Naive B cell (primary cell): ENCODE measurements at regions not wholly inside any gene's neighbourhood (a gene's known extent, or its start where the extent isn't known, plus 50 kb on each side); places are given as distances from the start of the nearest gene placed in this dataset.
A peak's percentile ranks its signal among the peaks of the same experiment; 100 is the strongest.
"Not testable (repeated sequence)": the region's sequence is repeated elsewhere in the genome, so short reads cannot be mapped to it uniquely, and the experiment has no call there.

Experiments used
- ATAC-seq, 2 donors: fragments of 150-1000 bp; cut with Tn5 transposase; 2 replicates each; pipeline ENCODE4 v1.10.0; 2021; ENCODE audit warnings: low read depth in 2 of 2, mild to moderate bottlenecking in 2 of 2, moderate library complexity in 2 of 2
- DNase-seq: peaks from one replicate; pipeline ENCODE4 v3.0.0; 2022
- H3K27ac Mint-ChIP-seq, 6 donors: one replicate each; pipeline ENCODE4 v1.8.0; 2020 to 2022; ENCODE audit warnings: mild to moderate bottlenecking in 6 of 6, mixed read lengths in 6 of 6, moderate library complexity in 5 of 6, inconsistent platforms in 2 of 6
- H3K27me3 Mint-ChIP-seq, 3 donors: one replicate each; pipeline ENCODE4 v1.8.0; 2021 to 2022; ENCODE audit warnings: mixed read lengths in 3 of 3, mild to moderate bottlenecking in 1 of 3
- H3K36me3 Mint-ChIP-seq, 2 donors: one replicate each; pipeline ENCODE4 v1.8.0; 2020 to 2022; ENCODE audit warnings: mixed read lengths in 2 of 2, inconsistent platforms in 1 of 2, mild to moderate bottlenecking in 1 of 2
- H3K4me1 Mint-ChIP-seq, 3 donors: one replicate each; pipeline ENCODE4 v1.8.0; 2020 to 2022; ENCODE audit warnings: mixed read lengths in 3 of 3, inconsistent platforms in 1 of 3, mild to moderate bottlenecking in 1 of 3, moderate library complexity in 1 of 3
- H3K4me3 Mint-ChIP-seq, 8 donors: one replicate each; pipeline ENCODE4 v1.8.0; 2020 to 2022; ENCODE audit warnings: mild to moderate bottlenecking in 8 of 8, mixed read lengths in 8 of 8, moderate library complexity in 8 of 8, inconsistent platforms in 2 of 8
- H3K9me3 Mint-ChIP-seq, 7 donors: one replicate each; pipeline ENCODE4 v1.8.0; 2020 to 2022; ENCODE audit warnings: mixed read lengths in 7 of 7, mild to moderate bottlenecking in 5 of 7, inconsistent platforms in 2 of 7, moderate library complexity in 1 of 7

GRCh38 chrY:19487494-19487893 lies 257.0 kb downstream of the KDM5D start:
- Mint-ChIP-seq H3K4me1 (no peaks in the 10 kb centered on the region), H3K27me3 (no peaks in the 10 kb centered on the region), H3K27ac (no peak overlapping the region), H3K9me3 (peaks cover 0 to 7% (median 0%) of the 10 kb centered on the region in 7 donors), H3K4me3 (no peak overlapping the region), H3K36me3 (no peaks in the 10 kb centered on the region)
- DNase-seq, result no peak
- no peak for ATAC-seq

DNA sequence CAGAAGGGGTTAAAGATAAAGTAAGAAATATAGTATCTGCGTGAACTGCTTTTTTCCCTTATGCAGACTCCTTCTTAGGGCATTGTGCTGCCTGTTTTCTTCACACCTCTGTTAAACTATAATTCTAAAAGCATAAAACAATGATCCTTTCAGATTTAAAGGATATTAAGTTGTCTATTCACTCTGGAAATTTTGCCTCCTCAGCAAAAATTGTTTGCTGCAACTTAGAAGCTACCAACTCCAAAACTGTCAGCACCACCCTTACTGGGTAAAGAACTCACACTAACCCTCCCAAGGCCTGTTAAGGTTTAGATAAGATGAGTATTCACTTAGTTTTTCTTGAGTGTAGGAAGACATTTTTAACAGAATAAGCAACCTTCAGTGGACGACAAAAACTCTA lies 259.5 kb downstream of the KDM5D start:
- H3K36me3 Mint-ChIP-seq, result no peaks in the 10 kb centered on the region
- no peak overlapping the region for H3K27ac Mint-ChIP-seq
- no peak overlapping the region for H3K4me3 Mint-ChIP-seq
- H3K27me3 Mint-ChIP-seq, result no peaks in the 10 kb centered on the region
- DNase-seq (no peak), ATAC-seq (no peak)
- H3K4me1 Mint-ChIP-seq, result no peaks in the 10 kb centered on the region
- H3K9me3 Mint-ChIP-seq, result peaks cover 0 to 2% (median 0%) of the 10 kb centered on the region in 7 donors

DNA sequence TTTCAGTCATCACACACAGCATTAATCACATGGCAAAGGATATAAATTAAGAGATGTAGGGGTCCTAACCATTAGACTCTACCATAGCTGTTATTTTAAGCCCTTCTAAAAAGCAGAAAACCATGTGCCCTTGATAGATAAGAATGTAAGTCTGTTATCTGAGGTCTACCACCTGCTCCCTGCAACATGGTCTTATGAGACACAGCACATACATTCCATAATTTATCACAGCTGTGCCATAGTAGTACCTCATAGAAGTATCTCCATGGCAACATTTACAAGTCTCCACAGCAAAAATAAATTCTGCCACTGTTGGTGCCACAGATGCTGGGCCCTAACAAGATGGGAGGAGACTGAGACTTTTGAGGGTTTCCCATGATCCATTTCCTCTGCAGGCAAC lies 265.4 kb downstream of the KDM5D start:
- no peaks in the 10 kb centered on the region for H3K36me3 Mint-ChIP-seq
- ATAC-seq, result no peak

DNA sequence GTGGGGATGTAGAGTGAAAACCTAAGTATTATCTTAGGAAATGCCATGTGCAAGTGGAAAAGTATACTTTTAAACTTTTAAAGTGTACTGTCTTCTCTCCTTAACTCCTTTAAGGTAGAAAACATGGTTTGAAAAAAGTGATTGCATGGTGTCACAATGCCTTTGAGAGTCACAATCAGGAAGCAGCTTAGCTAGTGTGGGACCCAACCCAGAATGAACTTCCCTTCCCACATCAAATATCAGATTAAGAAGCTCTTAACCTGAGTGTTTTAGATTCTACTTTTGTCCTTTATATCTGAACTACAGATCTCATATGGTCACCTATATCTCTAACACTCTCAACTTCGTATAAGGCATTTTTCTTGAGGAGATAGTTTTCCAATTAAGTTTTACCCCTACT lies 266.6 kb downstream of the KDM5D start:
- H3K4me1 Mint-ChIP-seq, result no peaks in the 10 kb centered on the region
- DNase-seq (no peak), ATAC-seq (no peak)
- no peak overlapping the region for H3K4me3 Mint-ChIP-seq
- no peak overlapping the region for H3K27ac Mint-ChIP-seq
- no peaks in the 10 kb centered on the region for H3K9me3 Mint-ChIP-seq
- no peaks in the 10 kb centered on the region for H3K36me3 Mint-ChIP-seq
- no peaks in the 10 kb centered on the region for H3K27me3 Mint-ChIP-seq

More for the DNA sequence above, 265.4 kb downstream of the KDM5D start:
- Mint-ChIP-seq H3K9me3 (no peaks in the 10 kb centered on the region), H3K27ac (no peak overlapping the region), H3K4me1 (no peaks in the 10 kb centered on the region), H3K27me3 (no peaks in the 10 kb centered on the region), H3K4me3 (no peak overlapping the region)
- DNase-seq, result no peak

- DNase-seq, result no peak
- Mint-ChIP-seq H3K9me3 (peaks cover 0 to 2% (median 0%) of the 10 kb centered on the region in 7 donors), H3K36me3 (no peaks in the 10 kb centered on the region), H3K27me3 (no peaks in the 10 kb centered on the region), H3K4me1 (peaks cover 0 to 8% (median 0%) of the 10 kb centered on the region in 3 donors), H3K4me3 (no peak overlapping the region), H3K27ac (no peak overlapping the region)
- ATAC-seq, result no peak
Measured at GRCh38 chrY:19465809-19466208, 278.7 kb downstream of the KDM5D start.

- Mint-ChIP-seq H3K9me3 (peaks cover 0 to 3% (median 0%) of the 10 kb centered on the region in 7 donors), H3K27ac (no peak overlapping the region), H3K36me3 (no peaks in the 10 kb centered on the region), H3K27me3 (no peaks in the 10 kb centered on the region), H3K4me3 (no peak overlapping the region), H3K4me1 (no peaks in the 10 kb centered on the region)
- no peak for ATAC-seq
- DNase-seq, result no peak
Measured at GRCh38 chrY:19456855-19457448, 287.6 kb downstream of the KDM5D start.

- Mint-ChIP-seq H3K27me3 (peaks cover 0 to 18% (median 6%) of the 10 kb centered on the region in 3 donors), H3K27ac (no peak overlapping the region), H3K4me3 (no peak overlapping the region), H3K4me1 (peaks cover 0 to 8% (median 0%) of the 10 kb centered on the region in 3 donors), H3K9me3 (no peaks in the 10 kb centered on the region), H3K36me3 (no peaks in the 10 kb centered on the region)
- no peak for DNase-seq
- ATAC-seq, result peak in 1 of 2 donors; percentile 49
Measured at GRCh38 chrY:19433059-19433458, 311.5 kb downstream of the KDM5D start.

DNA sequence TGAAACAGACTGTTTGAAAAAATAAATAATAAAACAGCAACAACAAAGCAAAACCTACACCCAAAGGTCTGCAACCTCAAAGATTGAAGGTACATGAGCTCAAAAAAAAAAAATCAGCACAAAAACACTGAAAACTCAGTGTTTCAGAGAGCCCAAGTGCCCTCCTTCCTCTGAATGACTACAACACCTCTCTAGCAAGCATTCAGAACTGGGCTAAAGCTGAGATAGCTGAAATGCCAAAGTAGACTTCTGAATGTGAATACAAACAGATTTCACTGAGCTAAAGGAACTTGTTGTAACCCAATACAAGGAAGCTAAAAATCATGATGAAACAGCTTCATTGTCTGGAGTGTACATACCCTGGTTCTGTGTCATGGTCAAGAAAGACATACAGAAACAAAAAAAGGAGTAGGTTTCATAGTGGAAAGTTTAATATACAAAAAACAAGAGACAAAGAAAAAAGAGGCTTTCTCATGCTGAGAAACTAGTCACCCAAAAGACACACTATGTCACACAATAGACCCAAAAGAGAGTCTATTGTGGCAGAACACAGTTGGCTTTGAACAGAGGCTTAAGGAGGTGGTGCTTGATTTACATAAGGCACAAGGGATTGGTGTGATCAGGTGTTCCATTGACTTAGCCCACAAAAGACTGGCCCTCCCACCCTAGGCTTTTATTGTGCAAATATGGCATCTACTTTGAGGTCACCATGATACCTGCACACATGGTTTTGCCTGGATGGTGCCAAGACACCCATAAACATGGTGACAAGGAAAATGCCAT lies 316.6 kb downstream of the KDM5D start:
- no peaks in the 10 kb centered on the region for H3K9me3 Mint-ChIP-seq
- no peak overlapping the region for H3K27ac Mint-ChIP-seq
- H3K4me3 Mint-ChIP-seq, result no peak overlapping the region
- no peaks in the 10 kb centered on the region for H3K36me3 Mint-ChIP-seq
- DNase-seq (no peak), ATAC-seq (no peak)
- peaks cover 0 to 25% (median 15%) of the 10 kb centered on the region in 3 donors for H3K27me3 Mint-ChIP-seq
- H3K4me1 Mint-ChIP-seq, result peaks cover 0 to under 1% (median 0%) of the 10 kb centered on the region in 3 donors

GRCh38 chrY:19427191-19427590 lies 317.3 kb downstream of the KDM5D start:
- ATAC-seq, H3K36me3 Mint-ChIP-seq, H3K4me3 Mint-ChIP-seq, H3K27ac Mint-ChIP-seq, H3K9me3 Mint-ChIP-seq, DNase-seq, H3K4me1 Mint-ChIP-seq: not testable (repeated sequence)
- peaks cover 0 to 25% (median 15%) of the 10 kb centered on the region in 3 donors for H3K27me3 Mint-ChIP-seq

GRCh38 chrY:19410980-19411766 lies 333.4 kb downstream of the KDM5D start:
- DNase-seq, result no peak
- Mint-ChIP-seq H3K4me1 (no peaks in the 10 kb centered on the region), H3K4me3 (no peak overlapping the region), H3K27me3 (no peaks in the 10 kb centered on the region), H3K9me3 (no peaks in the 10 kb centered on the region), H3K27ac (no peak overlapping the region), H3K36me3 (no peaks in the 10 kb centered on the region)
- no peak for ATAC-seq

GRCh38 chrY:19406246-19406645 lies 338.3 kb downstream of the KDM5D start:
- DNase-seq (no peak), ATAC-seq (no peak)
- Mint-ChIP-seq H3K27me3 (no peaks in the 10 kb centered on the region), H3K4me1 (no peaks in the 10 kb centered on the region), H3K36me3 (no peaks in the 10 kb centered on the region), H3K27ac (no peak overlapping the region), H3K4me3 (no peak overlapping the region), H3K9me3 (no peaks in the 10 kb centered on the region)

DNA sequence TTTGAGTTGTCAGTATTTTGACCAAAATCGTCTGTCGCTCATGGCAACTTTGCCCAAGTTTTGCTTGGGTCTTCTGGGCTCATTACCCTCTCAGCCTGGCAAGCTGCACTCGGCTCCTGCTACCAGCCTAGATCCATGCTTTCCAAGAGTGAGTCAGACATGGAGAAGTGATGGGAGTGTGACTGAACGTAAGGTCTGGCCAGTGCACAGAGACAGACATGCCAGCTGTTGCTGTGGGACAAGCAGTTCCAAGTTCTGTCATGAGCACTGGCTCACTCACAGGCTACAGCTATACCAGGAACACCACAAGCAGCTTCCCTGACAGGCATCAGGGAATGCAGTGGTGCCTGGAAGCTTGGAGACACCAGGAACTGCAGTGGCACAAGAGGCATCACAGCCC lies 338.9 kb downstream of the KDM5D start:
- Mint-ChIP-seq H3K4me3 (no peak overlapping the region), H3K27me3 (no peaks in the 10 kb centered on the region), H3K27ac (no peak overlapping the region), H3K9me3 (no peaks in the 10 kb centered on the region), H3K36me3 (no peaks in the 10 kb centered on the region), H3K4me1 (no peaks in the 10 kb centered on the region)
- DNase-seq, result no peak
- ATAC-seq, result no peak

DNA sequence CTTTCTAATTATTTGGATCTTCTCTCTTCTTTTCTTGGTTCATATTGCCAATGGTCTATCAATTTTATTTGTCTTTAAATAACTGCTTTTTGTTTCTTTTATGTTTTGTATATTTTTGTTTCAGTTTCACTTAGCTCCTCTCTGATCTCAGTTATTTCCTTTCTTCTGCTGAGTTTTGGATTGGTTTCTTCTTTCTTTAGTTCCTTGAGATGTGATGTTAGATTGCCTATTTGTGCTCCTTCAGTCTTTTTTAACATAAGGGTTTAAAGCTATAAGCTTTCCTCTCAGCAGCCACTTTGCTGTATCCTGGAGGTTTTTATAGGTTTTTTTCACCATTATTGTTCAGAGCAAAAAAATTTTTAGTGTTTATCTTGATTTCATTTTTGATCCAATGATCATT lies 351.6 kb downstream of the KDM5D start:
- no peaks in the 10 kb centered on the region for H3K27me3 Mint-ChIP-seq
- H3K4me1 Mint-ChIP-seq, result no peaks in the 10 kb centered on the region
- DNase-seq (no peak), ATAC-seq (no peak)
- peak overlapping the region in 1 of 6 donors; percentile 91 for H3K27ac Mint-ChIP-seq
- no peaks in the 10 kb centered on the region for H3K9me3 Mint-ChIP-seq
- no peak overlapping the region for H3K4me3 Mint-ChIP-seq
- no peaks in the 10 kb centered on the region for H3K36me3 Mint-ChIP-seq

- no peak for DNase-seq
Measured at GRCh38 chrY:19391922-19392321, 352.6 kb downstream of the KDM5D start.

More at GRCh38 chrY:19391922-19392321, 352.6 kb downstream of the KDM5D start:
- H3K27me3 Mint-ChIP-seq, result no peaks in the 10 kb centered on the region
- H3K9me3 Mint-ChIP-seq, result no peaks in the 10 kb centered on the region
- ATAC-seq, result no peak
- H3K4me1 Mint-ChIP-seq, result no peaks in the 10 kb centered on the region
- no peak overlapping the region for H3K4me3 Mint-ChIP-seq
- no peak overlapping the region for H3K27ac Mint-ChIP-seq
- no peaks in the 10 kb centered on the region for H3K36me3 Mint-ChIP-seq
